ENCODE measurements at regions not wholly inside any gene's neighbourhood (a gene's known extent, or its start where the extent isn't known, plus 50 kb on each side); places are given as distances from the start of the nearest gene placed in this dataset.

DNA sequence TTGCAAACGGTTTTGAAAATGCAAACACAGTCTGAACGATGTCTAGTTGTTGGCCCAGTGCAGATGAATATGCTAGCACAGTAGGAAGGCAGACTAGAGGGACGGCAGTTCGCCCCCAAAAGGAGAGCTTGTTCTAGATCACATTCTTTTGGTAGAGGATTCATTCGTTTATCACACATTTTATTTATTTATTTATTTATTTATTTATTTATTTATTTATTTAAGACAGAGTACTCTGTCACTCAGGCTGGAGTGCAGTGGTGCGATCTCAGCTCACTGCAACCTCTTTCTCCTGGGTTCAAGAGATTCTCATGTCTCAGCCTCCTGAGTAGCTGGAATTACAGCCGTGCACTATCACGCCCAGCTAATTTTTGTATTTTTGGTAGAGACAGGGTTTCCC lies 59.4 kb upstream of the ZPBP start:
- Histone ChIP-seq H3K9ac (ENCODE audit: extremely low read depth, low read length, poor library complexity, severe bottlenecking) (no peak overlapping the region), H3K4me3 (ENCODE audit: low read length) (no peak overlapping the region), H3K27ac (ENCODE audit: low read depth, low read length) (no peak overlapping the region), H3K36me3 (ENCODE audit: control insufficient read depth, insufficient read depth, low read length) (no peaks in the 10 kb centered on the region), H3K4me1 (ENCODE audit: control insufficient read depth, insufficient read depth, low read length) (no peaks in the 10 kb centered on the region), H3K9me3 (ENCODE audit: control insufficient read depth, low read length) (no peaks in the 10 kb centered on the region), H3K27me3 (ENCODE audit: control insufficient read depth, insufficient read depth, low read length, poor library complexity, severe bottlenecking) (no peaks in the 10 kb centered on the region)
- no peaks in the 10 kb centered on the region for H3K9me3 Mint-ChIP-seq
- no peak overlapping the region for H3K4me3 Mint-ChIP-seq
- no peaks in the 10 kb centered on the region for H3K36me3 Mint-ChIP-seq (ENCODE audit: low read depth)
- WGBS, 2 experiments (ENCODE audit: insufficient coverage in 1 of 2, insufficient read length in 1 of 2), result 89 to 95% methylated on average over 3 to 7 of the region's 8 CpGs
- H3K27me3 Mint-ChIP-seq (ENCODE audit: insufficient read depth), result no peaks in the 10 kb centered on the region
- DNase-seq, result no peak
- no peak overlapping the region for H3K27ac Mint-ChIP-seq
- H3K4me1 Mint-ChIP-seq, result no peaks in the 10 kb centered on the region
- TF ChIP-seq, protein P1, sequence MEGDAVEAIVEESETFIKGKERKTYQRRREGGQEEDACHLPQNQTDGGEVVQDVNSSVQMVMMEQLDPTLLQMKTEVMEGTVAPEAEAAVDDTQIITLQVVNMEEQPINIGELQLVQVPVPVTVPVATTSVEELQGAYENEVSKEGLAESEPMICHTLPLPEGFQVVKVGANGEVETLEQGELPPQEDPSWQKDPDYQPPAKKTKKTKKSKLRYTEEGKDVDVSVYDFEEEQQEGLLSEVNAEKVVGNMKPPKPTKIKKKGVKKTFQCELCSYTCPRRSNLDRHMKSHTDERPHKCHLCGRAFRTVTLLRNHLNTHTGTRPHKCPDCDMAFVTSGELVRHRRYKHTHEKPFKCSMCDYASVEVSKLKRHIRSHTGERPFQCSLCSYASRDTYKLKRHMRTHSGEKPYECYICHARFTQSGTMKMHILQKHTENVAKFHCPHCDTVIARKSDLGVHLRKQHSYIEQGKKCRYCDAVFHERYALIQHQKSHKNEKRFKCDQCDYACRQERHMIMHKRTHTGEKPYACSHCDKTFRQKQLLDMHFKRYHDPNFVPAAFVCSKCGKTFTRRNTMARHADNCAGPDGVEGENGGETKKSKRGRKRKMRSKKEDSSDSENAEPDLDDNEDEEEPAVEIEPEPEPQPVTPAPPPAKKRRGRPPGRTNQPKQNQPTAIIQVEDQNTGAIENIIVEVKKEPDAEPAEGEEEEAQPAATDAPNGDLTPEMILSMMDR (conservative IDR thresholded peaks at IDR 0.05), result no peak

DNA sequence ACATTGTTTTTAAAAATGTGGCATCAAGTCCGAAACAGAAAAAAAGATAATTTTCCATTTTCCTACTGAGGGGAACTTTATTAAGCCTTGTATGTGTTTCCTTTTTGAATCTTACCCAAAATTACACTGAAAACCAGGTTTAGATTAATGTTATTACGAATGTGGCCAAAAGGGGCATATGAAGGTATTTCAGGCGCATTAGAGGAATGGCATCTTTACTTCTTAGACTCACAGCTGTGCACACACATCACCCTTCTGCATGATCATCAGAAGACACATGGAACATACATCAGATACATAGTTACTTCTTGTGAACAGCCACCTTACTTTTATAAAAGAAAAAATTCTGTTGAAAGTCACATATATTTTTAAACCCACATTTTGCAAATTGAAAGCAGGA lies 58.6 kb upstream of the ZPBP start:
- no peak overlapping the region for H3K27ac ChIP-seq (ENCODE audit: low read depth, low read length)
- H3K27me3 Mint-ChIP-seq (ENCODE audit: insufficient read depth), result no peaks in the 10 kb centered on the region

DNA sequence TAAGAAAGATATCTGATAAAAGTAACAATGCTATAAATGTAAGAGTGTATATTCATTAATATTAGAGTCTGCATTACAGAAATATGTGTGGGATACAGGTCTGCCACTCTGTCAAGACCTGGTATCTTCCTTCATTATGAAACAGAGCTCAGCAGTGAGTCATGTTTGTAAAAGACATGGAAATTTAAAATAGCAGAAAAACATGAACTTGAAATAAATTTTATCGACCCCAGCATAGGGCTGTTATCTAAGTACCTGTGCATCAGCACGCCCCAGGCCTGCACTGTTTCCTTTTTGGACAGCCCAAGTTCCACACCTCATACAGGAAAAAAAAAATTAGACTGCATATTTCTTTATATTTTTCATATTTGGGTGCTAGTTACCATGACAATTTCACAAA lies 58.0 kb upstream of the ZPBP start:
- Mint-ChIP-seq H3K27me3 (ENCODE audit: insufficient read depth) (no peaks in the 10 kb centered on the region), H3K4me1 (no peaks in the 10 kb centered on the region), H3K9me3 (no peaks in the 10 kb centered on the region), H3K27ac (no peak overlapping the region), H3K36me3 (ENCODE audit: low read depth) (no peaks in the 10 kb centered on the region), H3K4me3 (no peak overlapping the region)
- no peaks in the 10 kb centered on the region for H3K9me3 ChIP-seq (ENCODE audit: control insufficient read depth, low read length)
- no peaks in the 10 kb centered on the region for H3K36me3 ChIP-seq (ENCODE audit: control insufficient read depth, insufficient read depth, low read length)
- TF ChIP-seq, protein P1 (conservative IDR thresholded peaks at IDR 0.05), result no peak
- no peaks in the 10 kb centered on the region for H3K27me3 ChIP-seq (ENCODE audit: control insufficient read depth, insufficient read depth, low read length, poor library complexity, severe bottlenecking)
- DNase-seq, result no peak
- no peak overlapping the region for H3K9ac ChIP-seq (ENCODE audit: extremely low read depth, low read length, poor library complexity, severe bottlenecking)
- H3K27ac ChIP-seq (ENCODE audit: low read depth, low read length), result no peak overlapping the region
- H3K4me1 ChIP-seq (ENCODE audit: control insufficient read depth, insufficient read depth, low read length), result no peaks in the 10 kb centered on the region
- 90 to 91% methylated on average over 2 of the region's 2 CpGs for WGBS, 2 experiments (ENCODE audit: insufficient coverage in 1 of 2, insufficient read length in 1 of 2)
- H3K4me3 ChIP-seq (ENCODE audit: low read length), result no peak overlapping the region

More for the DNA sequence above, 58.6 kb upstream of the ZPBP start:
- Mint-ChIP-seq H3K9me3 (no peaks in the 10 kb centered on the region), H3K27ac (no peak overlapping the region), H3K36me3 (ENCODE audit: low read depth) (no peaks in the 10 kb centered on the region), H3K4me1 (no peaks in the 10 kb centered on the region), H3K4me3 (no peak overlapping the region)
- 82 to 92% methylated on average over 2 to 3 of the region's 3 CpGs for WGBS, 2 experiments (ENCODE audit: insufficient coverage in 1 of 2, insufficient read length in 1 of 2)
- Histone ChIP-seq H3K36me3 (ENCODE audit: control insufficient read depth, insufficient read depth, low read length) (no peaks in the 10 kb centered on the region), H3K27me3 (ENCODE audit: control insufficient read depth, insufficient read depth, low read length, poor library complexity, severe bottlenecking) (no peaks in the 10 kb centered on the region), H3K9me3 (ENCODE audit: control insufficient read depth, low read length) (no peaks in the 10 kb centered on the region), H3K4me3 (ENCODE audit: low read length) (no peak overlapping the region), H3K9ac (ENCODE audit: extremely low read depth, low read length, poor library complexity, severe bottlenecking) (no peak overlapping the region), H3K4me1 (ENCODE audit: control insufficient read depth, insufficient read depth, low read length) (no peaks in the 10 kb centered on the region)
- TF ChIP-seq, protein P1 (conservative IDR thresholded peaks at IDR 0.05), result no peak
- DNase-seq, result no peak
